Neural cell (in vitro differentiated cells): ENCODE measurements at regions not wholly inside any gene's neighbourhood (a gene's known extent, or its start where the extent isn't known, plus 50 kb on each side); places are given as distances from the start of the nearest gene placed in this dataset.

Experiments
- CTCF ChIP-seq: fragments of 450-650 bp; IDR thresholded peaks from 2 replicates; pipeline ENCODE4 v1.5.1; 2014; ENCODE audit warnings: antibody characterized with exemption, mild to moderate bottlenecking, moderate library complexity; ENCODE audit not compliant: poor library complexity, severe bottlenecking
- EP300 ChIP-seq: fragments of 450-650 bp; conservative IDR thresholded peaks from 2 replicates; pipeline ENCODE4 v1.6.1; 2014; ENCODE audit warnings: antibody characterized with exemption, mild to moderate bottlenecking, moderate library complexity; ENCODE audit not compliant: poor library complexity, severe bottlenecking
- EZH2 ChIP-seq: fragments of 200-600, 300-800 bp; shearing (Covaris generic), sonication (generic); IDR thresholded peaks from 2 replicates; pipeline ENCODE4 v1.6.1; 2014; ENCODE audit warnings: antibody characterized with exemption, low read length, borderline replicate concordance, mild to moderate bottlenecking; ENCODE audit not compliant: insufficient read depth, poor library complexity, severe bottlenecking
- POLR2AphosphoS5 ChIP-seq: IDR thresholded peaks from 2 replicates; pipeline ENCODE4 v1.6.1; 2012
- TAF1 ChIP-seq: IDR thresholded peaks from 2 replicates; pipeline ENCODE4 v1.6.1; 2012; ENCODE audit warnings: low read depth

GRCh38 chr5:15034379-15034778 lies 162.8 kb upstream of the ANKH start:
- no peak for TF ChIP-seq CTCF
- TF ChIP-seq TAF1: no peak
- TF ChIP-seq POLR2AphosphoS5: no peak
- TF ChIP-seq EZH2: no peak
- TF ChIP-seq EP300: no peak
